ENCODE measurements at regions not wholly inside any gene's neighbourhood (a gene's known extent, or its start where the extent isn't known, plus 50 kb on each side); places are given as distances from the start of the nearest gene placed in this dataset.

DNA sequence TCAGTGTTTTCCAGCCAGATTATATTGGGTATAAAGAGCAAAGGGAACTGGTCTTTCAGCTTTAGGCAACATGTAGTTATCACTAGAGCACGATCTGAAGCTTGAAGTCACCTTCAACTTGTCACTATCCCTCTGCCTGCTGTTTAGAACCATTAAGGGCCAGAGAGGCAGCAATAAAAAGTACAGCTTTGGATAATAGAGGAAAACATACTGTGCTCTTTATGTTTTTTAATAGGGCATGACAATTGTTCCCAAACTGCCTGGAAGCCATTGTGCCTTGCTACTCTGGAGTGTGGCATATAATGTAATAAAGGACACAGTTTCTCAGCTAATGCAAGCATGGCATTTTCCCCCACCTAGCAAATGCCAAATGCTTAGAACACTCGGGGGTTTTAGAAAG, 1912.0 kb upstream of the RAG2 start:
- no peak overlapping the region for H3K4me3 ChIP-seq
- H3K4me1 ChIP-seq = no peaks in the 10 kb centered on the region
- peaks cover 0 to 18% (median 2%) of the 10 kb centered on the region in 8 donors for H3K9me3 ChIP-seq
- H3K27me3 ChIP-seq (replicated peaks in 1 of 7) = no peaks in the 10 kb centered on the region
- TF ChIP-seq POLR2A (IDR thresholded peaks at IDR 0.05) = no peak
- WGBS, 5 donors = 52 to 71% (median 66%) methylated on average over 2 of the region's 2 CpGs
- no peaks in the 10 kb centered on the region for H3K36me3 ChIP-seq
- H3K27ac ChIP-seq = no peak overlapping the region
- intact Hi-C loops (cut with DNase I; ENCODE audit: low total_unique reads) = no loop called here
- DNase-seq = no peak

DNA sequence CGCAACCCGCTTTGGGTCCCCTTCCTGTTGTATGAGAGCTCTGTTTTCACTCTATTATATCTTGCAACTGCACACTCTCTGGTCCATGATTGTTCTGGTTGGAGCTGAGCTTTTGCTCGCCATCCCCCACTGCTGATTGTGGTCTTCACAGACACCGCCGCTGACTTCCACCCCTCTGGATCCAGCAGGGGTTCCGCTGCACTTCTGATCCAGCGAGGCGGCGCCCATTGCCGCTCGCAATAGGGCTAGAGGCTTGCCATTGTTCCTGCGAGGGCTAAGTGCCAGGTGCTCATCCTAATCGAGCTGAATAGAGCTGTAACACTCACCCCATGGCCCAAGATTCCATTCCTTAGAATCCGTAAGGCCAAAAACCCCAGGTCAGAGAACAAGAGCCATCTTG, 1905.8 kb upstream of the RAG2 start:
- Histone ChIP-seq H3K4me1 (no peaks in the 10 kb centered on the region), H3K36me3 (no peaks in the 10 kb centered on the region), H3K4me3 (no peak overlapping the region), H3K9me3 (peaks cover 0 to 34% (median 10%) of the 10 kb centered on the region in 8 donors), H3K27me3 (replicated peaks in 1 of 7) (no peaks in the 10 kb centered on the region), H3K27ac (no peak overlapping the region)
- 91 to 95% (median 93%) methylated on average over 14 of the region's 14 CpGs for WGBS, 5 donors
- TF ChIP-seq POLR2AphosphoS5 (IDR thresholded peaks at IDR 0.05) = no peak
- TF ChIP-seq, protein P1, sequence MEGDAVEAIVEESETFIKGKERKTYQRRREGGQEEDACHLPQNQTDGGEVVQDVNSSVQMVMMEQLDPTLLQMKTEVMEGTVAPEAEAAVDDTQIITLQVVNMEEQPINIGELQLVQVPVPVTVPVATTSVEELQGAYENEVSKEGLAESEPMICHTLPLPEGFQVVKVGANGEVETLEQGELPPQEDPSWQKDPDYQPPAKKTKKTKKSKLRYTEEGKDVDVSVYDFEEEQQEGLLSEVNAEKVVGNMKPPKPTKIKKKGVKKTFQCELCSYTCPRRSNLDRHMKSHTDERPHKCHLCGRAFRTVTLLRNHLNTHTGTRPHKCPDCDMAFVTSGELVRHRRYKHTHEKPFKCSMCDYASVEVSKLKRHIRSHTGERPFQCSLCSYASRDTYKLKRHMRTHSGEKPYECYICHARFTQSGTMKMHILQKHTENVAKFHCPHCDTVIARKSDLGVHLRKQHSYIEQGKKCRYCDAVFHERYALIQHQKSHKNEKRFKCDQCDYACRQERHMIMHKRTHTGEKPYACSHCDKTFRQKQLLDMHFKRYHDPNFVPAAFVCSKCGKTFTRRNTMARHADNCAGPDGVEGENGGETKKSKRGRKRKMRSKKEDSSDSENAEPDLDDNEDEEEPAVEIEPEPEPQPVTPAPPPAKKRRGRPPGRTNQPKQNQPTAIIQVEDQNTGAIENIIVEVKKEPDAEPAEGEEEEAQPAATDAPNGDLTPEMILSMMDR (IDR thresholded peaks at IDR 0.05 in 8 of 11, conservative IDR thresholded peaks at IDR 0.05 in 3 of 11) = no peak
- no peak for TF ChIP-seq POLR2A (IDR thresholded peaks at IDR 0.05)
- intact Hi-C loops (cut with DNase I; ENCODE audit: low total_unique reads) = no loop called here
- DNase-seq = no peak

DNA sequence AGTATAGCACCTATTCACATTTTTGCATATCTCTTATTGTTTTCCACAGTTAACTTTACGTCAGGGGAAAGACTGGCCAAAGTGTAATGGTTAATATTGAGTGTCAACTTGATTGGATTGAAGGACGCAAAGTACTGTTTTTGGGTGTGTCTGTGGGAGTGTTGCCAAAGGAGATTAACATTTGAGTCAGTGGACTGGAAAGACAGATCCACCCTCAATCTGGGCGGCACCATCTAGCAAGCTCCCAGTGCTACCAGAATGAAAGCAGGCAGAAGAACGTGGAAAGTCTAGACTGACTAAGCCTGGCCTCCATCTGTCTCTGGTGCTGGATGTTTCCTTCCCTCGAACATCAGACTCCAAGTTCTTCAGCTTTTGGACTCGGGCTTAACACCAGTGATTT, 1900.7 kb upstream of the RAG2 start:
- H3K4me1 ChIP-seq = no peaks in the 10 kb centered on the region
- H3K27me3 ChIP-seq (replicated peaks in 1 of 7) = no peaks in the 10 kb centered on the region
- no peak for DNase-seq
- peaks cover 0 to 33% (median 9%) of the 10 kb centered on the region in 8 donors for H3K9me3 ChIP-seq
- H3K4me3 ChIP-seq = no peak overlapping the region
- no peaks in the 10 kb centered on the region for H3K36me3 ChIP-seq
- WGBS, 5 donors = 65 to 82% (median 69%) methylated on average over 6 of the region's 6 CpGs
- TF ChIP-seq, protein P1 (IDR thresholded peaks at IDR 0.05 in 8 of 11, conservative IDR thresholded peaks at IDR 0.05 in 3 of 11) = no peak
- no peak for TF ChIP-seq POLR2AphosphoS5 (IDR thresholded peaks at IDR 0.05)
- TF ChIP-seq POLR2A (IDR thresholded peaks at IDR 0.05) = no peak
- intact Hi-C loops (cut with DNase I; ENCODE audit: low total_unique reads) = no loop called here
- no peak overlapping the region for H3K27ac ChIP-seq

DNA sequence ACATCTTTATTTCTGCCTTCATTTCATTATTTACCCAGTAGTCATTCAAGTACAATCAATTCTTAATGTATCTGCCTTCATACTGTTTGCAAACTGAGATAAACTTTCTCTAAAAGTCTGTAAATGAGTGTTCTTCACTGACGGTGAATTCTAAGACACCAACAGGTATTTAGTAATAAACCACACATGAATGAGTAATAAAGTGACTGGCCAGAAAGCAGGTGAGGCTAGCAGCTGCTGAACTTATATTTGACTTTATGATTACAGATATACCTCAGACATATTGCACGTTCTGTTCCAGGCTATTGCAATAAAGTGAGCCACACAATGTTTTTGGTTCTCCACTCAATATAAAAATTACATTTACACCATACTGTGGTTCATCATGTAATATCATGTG, 1894.0 kb upstream of the RAG2 start:
- TF ChIP-seq POLR2A (IDR thresholded peaks at IDR 0.05) (no peak), POLR2AphosphoS5 (IDR thresholded peaks at IDR 0.05) (no peak)
- TF ChIP-seq, protein P1 (IDR thresholded peaks at IDR 0.05 in 8 of 11, conservative IDR thresholded peaks at IDR 0.05 in 3 of 11) = no peak
- Histone ChIP-seq H3K36me3 (no peaks in the 10 kb centered on the region), H3K27ac (no peak overlapping the region), H3K4me1 (no peaks in the 10 kb centered on the region), H3K4me3 (no peak overlapping the region), H3K9me3 (peaks cover 0 to 32% (median 0%) of the 10 kb centered on the region in 8 donors), H3K27me3 (replicated peaks in 1 of 7) (no peaks in the 10 kb centered on the region)
- intact Hi-C loops (cut with DNase I; ENCODE audit: low total_unique reads) = no loop called here
- no peak for DNase-seq
- 72 to 90% (median 87%) methylated on average over 2 of the region's 2 CpGs for WGBS, 5 donors

DNA sequence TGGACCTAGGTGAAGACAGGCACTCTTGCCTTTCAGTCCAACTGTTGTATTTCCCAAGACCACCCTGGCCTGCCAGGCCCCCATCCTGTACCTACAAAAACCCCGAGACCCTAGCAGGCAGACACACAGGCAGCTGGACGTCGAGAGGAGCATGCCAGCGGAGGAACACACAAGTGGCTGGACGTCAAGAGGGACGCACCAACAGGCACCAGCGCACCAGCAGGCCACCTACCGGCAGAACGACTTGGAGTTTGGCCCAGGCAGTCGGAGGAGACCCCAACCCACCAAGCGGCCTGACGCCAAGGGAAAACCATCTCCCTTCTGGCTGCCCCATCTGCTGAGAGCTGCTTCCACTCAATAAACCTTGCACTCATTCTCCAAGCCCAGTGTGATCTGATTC, 1883.4 kb upstream of the RAG2 start:
- WGBS, 5 donors = 91 to 95% (median 93%) methylated on average over 12 of the region's 12 CpGs

More for the DNA sequence above, 1883.4 kb upstream of the RAG2 start:
- Histone ChIP-seq H3K4me3 (no peak overlapping the region), H3K4me1 (no peaks in the 10 kb centered on the region), H3K9me3 (peaks cover 0 to 5% (median 0%) of the 10 kb centered on the region in 8 donors), H3K27ac (no peak overlapping the region), H3K27me3 (replicated peaks in 1 of 7) (no peaks in the 10 kb centered on the region), H3K36me3 (no peaks in the 10 kb centered on the region)
- TF ChIP-seq, protein P1 (IDR thresholded peaks at IDR 0.05 in 8 of 11, conservative IDR thresholded peaks at IDR 0.05 in 3 of 11) = no peak
- TF ChIP-seq POLR2A (IDR thresholded peaks at IDR 0.05) = no peak
- TF ChIP-seq POLR2AphosphoS5 (IDR thresholded peaks at IDR 0.05) = no peak
- intact Hi-C loops (cut with DNase I; ENCODE audit: low total_unique reads) = no loop called here
- DNase-seq = no peak

Data from spleen (tissue), 11 donors.